Tibial nerve (tissue), 4 donors: ENCODE measurements at regions not wholly inside any gene's neighbourhood (a gene's known extent, or its start where the extent isn't known, plus 50 kb on each side); places are given as distances from the start of the nearest gene placed in this dataset.

Experiments used
- EP300 ChIP-seq, 2 donors: sonication (generic); formaldehyde crosslinking; IDR thresholded peaks; one replicate each; pipeline ENCODE4 v1.6.1; 2017; ENCODE audit warnings: antibody characterized with exemption in 2 of 2, mild to moderate bottlenecking in 1 of 2
- POLR2A ChIP-seq, 2 donors: fragments of 450-650 bp; IDR thresholded peaks; one replicate each; pipeline ENCODE4 v1.6.1; 2017; ENCODE audit warnings: antibody characterized with exemption in 2 of 2, mild to moderate bottlenecking in 2 of 2, moderate library complexity in 2 of 2
- TF ChIP-seq, protein P1 (sequence below), 5 experiments: fragments of 200-600 bp in 3 of 5; fragments of 450-650 bp in 2 of 5; sonication (generic) in 3 of 5; IDR thresholded peaks; one replicate each; pipeline ENCODE4 v1.5.1; 2016 to 2019; ENCODE audit warnings: antibody characterized with exemption in 5 of 5, mild to moderate bottlenecking in 3 of 5, moderate library complexity in 2 of 5

- no peak for TF ChIP-seq POLR2A (IDR thresholded peaks at IDR 0.05)
- TF ChIP-seq EP300 (IDR thresholded peaks at IDR 0.05): no peak
- TF ChIP-seq, protein P1, sequence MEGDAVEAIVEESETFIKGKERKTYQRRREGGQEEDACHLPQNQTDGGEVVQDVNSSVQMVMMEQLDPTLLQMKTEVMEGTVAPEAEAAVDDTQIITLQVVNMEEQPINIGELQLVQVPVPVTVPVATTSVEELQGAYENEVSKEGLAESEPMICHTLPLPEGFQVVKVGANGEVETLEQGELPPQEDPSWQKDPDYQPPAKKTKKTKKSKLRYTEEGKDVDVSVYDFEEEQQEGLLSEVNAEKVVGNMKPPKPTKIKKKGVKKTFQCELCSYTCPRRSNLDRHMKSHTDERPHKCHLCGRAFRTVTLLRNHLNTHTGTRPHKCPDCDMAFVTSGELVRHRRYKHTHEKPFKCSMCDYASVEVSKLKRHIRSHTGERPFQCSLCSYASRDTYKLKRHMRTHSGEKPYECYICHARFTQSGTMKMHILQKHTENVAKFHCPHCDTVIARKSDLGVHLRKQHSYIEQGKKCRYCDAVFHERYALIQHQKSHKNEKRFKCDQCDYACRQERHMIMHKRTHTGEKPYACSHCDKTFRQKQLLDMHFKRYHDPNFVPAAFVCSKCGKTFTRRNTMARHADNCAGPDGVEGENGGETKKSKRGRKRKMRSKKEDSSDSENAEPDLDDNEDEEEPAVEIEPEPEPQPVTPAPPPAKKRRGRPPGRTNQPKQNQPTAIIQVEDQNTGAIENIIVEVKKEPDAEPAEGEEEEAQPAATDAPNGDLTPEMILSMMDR (IDR thresholded peaks at IDR 0.05): peak; percentile 71 to 86 (median 80)
Observed at GRCh38 chr12:91355150-91356006, 172.8 kb upstream of the DCN start.
